ENCODE measurements at regions not wholly inside any gene's neighbourhood (a gene's known extent, or its start where the extent isn't known, plus 50 kb on each side); places are given as distances from the start of the nearest gene placed in this dataset.

DNA sequence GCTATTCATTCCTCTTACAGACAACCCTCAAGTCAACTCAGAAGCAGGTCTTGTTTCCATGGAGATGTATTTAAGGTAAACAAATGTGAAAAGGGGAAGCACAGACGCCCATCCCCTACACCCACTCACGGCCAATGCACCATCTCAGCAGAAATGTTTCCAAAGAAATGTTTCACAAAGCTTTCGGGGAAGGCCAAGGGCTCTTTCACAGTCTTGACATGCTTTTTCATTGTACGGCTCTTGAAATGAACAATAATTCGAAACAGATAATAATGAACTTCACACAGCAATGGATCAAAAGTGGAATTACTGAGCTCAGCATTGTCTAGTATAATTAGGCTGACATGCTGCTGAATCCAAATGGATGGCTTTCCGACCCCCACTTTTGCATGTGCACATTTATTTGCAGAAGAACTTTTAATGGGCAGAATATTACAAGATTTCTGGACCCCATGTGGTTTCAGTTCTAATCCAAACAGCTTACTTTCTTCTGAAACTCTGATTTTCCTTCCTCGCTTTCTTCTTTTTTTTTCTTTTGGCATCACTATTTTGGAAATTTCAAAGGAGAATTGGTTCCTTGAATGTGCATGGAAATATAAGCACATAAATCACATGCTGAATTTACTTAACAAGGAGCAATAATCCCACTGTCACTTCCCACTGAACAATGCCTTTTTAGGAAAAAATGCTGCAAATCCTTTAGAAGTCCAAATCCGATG lies 160.9 kb downstream of the SMIM20 start (continued):
- TF ChIP-seq, protein P1, sequence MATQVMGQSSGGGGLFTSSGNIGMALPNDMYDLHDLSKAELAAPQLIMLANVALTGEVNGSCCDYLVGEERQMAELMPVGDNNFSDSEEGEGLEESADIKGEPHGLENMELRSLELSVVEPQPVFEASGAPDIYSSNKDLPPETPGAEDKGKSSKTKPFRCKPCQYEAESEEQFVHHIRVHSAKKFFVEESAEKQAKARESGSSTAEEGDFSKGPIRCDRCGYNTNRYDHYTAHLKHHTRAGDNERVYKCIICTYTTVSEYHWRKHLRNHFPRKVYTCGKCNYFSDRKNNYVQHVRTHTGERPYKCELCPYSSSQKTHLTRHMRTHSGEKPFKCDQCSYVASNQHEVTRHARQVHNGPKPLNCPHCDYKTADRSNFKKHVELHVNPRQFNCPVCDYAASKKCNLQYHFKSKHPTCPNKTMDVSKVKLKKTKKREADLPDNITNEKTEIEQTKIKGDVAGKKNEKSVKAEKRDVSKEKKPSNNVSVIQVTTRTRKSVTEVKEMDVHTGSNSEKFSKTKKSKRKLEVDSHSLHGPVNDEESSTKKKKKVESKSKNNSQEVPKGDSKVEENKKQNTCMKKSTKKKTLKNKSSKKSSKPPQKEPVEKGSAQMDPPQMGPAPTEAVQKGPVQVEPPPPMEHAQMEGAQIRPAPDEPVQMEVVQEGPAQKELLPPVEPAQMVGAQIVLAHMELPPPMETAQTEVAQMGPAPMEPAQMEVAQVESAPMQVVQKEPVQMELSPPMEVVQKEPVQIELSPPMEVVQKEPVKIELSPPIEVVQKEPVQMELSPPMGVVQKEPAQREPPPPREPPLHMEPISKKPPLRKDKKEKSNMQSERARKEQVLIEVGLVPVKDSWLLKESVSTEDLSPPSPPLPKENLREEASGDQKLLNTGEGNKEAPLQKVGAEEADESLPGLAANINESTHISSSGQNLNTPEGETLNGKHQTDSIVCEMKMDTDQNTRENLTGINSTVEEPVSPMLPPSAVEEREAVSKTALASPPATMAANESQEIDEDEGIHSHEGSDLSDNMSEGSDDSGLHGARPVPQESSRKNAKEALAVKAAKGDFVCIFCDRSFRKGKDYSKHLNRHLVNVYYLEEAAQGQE (IDR thresholded peaks at IDR 0.05): no peak

DNA sequence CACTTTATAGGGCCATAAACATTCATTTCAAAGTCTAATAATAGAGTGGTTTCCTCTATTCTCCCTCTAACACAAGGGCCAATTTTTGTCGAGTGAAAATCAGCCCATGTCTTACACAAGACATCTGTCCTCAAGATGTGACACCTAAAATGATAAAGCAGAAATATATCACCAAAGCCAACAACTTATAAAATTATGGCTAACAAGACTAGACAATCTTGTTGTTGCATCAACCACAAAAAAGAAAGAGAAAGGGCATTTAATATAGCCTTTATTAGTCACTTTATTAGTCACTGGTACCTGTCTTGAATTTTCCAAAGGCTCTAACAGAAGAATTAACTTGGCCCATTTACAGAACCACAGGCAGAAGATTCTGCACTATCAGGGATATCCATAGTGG lies 161.6 kb downstream of the SMIM20 start:
- Histone ChIP-seq H3K27me3 (ENCODE audit: control insufficient read depth in 4 of 4, insufficient read depth in 4 of 4, low read length in 3 of 4) (peaks cover 0 to 1% (median 0%) of the 10 kb centered on the region in 4 donors), H3K27ac (ENCODE audit: low read depth in 1 of 2, low read length in 2 of 2) (peak overlapping the region in 1 of 2 donors; percentile 34), H3K4me3 (ENCODE audit: low read depth in 1 of 3, low read length in 3 of 3) (no peak overlapping the region), H3K4me1 (ENCODE audit: control insufficient read depth in 4 of 4, insufficient read depth in 4 of 4, low read length in 3 of 4) (no peaks in the 10 kb centered on the region), H3K9me3 (ENCODE audit: control insufficient read depth in 4 of 4, low read length in 3 of 4) (no peaks in the 10 kb centered on the region), H3K9ac (ENCODE audit: low read depth in 1 of 2, low read length in 2 of 2) (no peak overlapping the region), H3K36me3 (ENCODE audit: control insufficient read depth in 4 of 4, insufficient read depth in 3 of 4, low read depth in 1 of 4, low read length in 3 of 4) (no peaks in the 10 kb centered on the region)
- DNase-seq (ENCODE audit: low spot score): no peak
- 59% methylated on average over 1 of the region's 1 CpG for WGBS
- TF ChIP-seq, protein P2, sequence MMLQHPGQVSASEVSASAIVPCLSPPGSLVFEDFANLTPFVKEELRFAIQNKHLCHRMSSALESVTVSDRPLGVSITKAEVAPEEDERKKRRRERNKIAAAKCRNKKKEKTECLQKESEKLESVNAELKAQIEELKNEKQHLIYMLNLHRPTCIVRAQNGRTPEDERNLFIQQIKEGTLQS (IDR thresholded peaks at IDR 0.05): no peak
- no peak for TF ChIP-seq RXRA (IDR thresholded peaks at IDR 0.05)
- TF ChIP-seq GABPA (IDR thresholded peaks at IDR 0.05 in 1 of 2, conservative IDR thresholded peaks at IDR 0.05 in 1 of 2): no peak
- TF ChIP-seq, protein P1 (IDR thresholded peaks at IDR 0.05): no peak
- TF ChIP-seq TAF1 (conservative IDR thresholded peaks at IDR 0.05): no peak
- no peak for TF ChIP-seq FOXA1 (IDR thresholded peaks at IDR 0.05)
- TF ChIP-seq, protein P3, sequence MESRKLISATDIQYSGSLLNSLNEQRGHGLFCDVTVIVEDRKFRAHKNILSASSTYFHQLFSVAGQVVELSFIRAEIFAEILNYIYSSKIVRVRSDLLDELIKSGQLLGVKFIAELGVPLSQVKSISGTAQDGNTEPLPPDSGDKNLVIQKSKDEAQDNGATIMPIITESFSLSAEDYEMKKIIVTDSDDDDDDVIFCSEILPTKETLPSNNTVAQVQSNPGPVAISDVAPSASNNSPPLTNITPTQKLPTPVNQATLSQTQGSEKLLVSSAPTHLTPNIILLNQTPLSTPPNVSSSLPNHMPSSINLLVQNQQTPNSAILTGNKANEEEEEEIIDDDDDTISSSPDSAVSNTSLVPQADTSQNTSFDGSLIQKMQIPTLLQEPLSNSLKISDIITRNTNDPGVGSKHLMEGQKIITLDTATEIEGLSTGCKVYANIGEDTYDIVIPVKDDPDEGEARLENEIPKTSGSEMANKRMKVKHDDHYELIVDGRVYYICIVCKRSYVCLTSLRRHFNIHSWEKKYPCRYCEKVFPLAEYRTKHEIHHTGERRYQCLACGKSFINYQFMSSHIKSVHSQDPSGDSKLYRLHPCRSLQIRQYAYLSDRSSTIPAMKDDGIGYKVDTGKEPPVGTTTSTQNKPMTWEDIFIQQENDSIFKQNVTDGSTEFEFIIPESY (IDR thresholded peaks at IDR 0.05): no peak
- no peak for TF ChIP-seq NR2F2 (IDR thresholded peaks at IDR 0.05)
- no peak for TF ChIP-seq RAD21 (IDR thresholded peaks at IDR 0.05)
- no peak for TF ChIP-seq YY1 (IDR thresholded peaks at IDR 0.05)
- TF ChIP-seq JUND (IDR thresholded peaks at IDR 0.05): no peak
- no peak for TF ChIP-seq SP1 (IDR thresholded peaks at IDR 0.05)

Data from liver (tissue), 7 donors.